Endothelial cell of umbilical vein (primary cell): ENCODE measurements at regions not wholly inside any gene's neighbourhood (a gene's known extent, or its start where the extent isn't known, plus 50 kb on each side); places are given as distances from the start of the nearest gene placed in this dataset.

Experiments
- BruUV-seq: library from RNA; stranded (reverse); fragments of 400-500 nt; replicated peaks from 2 replicates; lab custom pipeline; 2021; lab: Mats Ljungman, UMichigan
- CTCF ChIA-PET: fragments of 300-600, 350-600 bp; sonication (Branson Sonifier 250); formaldehyde crosslinking; loops from one replicate; lab custom pipeline; 2021; ENCODE audit warnings: antibody characterized with exemption, inconsistent platforms; lab: Charles Lee
- POLR2A ChIA-PET: fragments of 300-600, 350-600 bp; sonication (Branson Sonifier 250); formaldehyde crosslinking; loops from one replicate; lab custom pipeline; 2021; ENCODE audit warnings: antibody characterized with exemption, inconsistent platforms; lab: Charles Lee
- DNase-seq: peaks from one replicate; pipeline ENCODE4 v3.0.0-alpha.2; 2011; ENCODE audit warnings: low read depth, low spot score
- FAIRE-seq: peaks from 2 replicates; lab custom pipeline; 2011; peaks lifted over from hg19 to GRCh38; lab: Jason Lieb, UNC
- H2AFZ ChIP-seq: 2 replicates; pipeline ENCODE4 v1.6.0; 2012; ENCODE audit warnings: low read depth, low read length, control low read depth, inconsistent platforms
- H3K27ac ChIP-seq: 2 replicates; pipeline ENCODE4 v1.5.1; 2011; ENCODE audit warnings: low read depth, mild to moderate bottlenecking, control low read depth, low read length, moderate library complexity; ENCODE audit not compliant: insufficient read depth
- H3K27me3 ChIP-seq, 2 experiments: 2 replicates each; pipeline versions ENCODE4 v1.6.0 to v1.6.1; 2011; ENCODE audit warnings: low read length in 2 of 2, mixed read lengths in 1 of 2; ENCODE audit not compliant: control insufficient read depth in 2 of 2, insufficient read depth in 2 of 2
- H3K36me3 ChIP-seq, 2 experiments: 2 replicates in 1 of 2; 3 replicates in 1 of 2; pipeline ENCODE4 v1.5.1; 2011; ENCODE audit warnings: low read length in 2 of 2, mild to moderate bottlenecking in 1 of 2, moderate library complexity in 1 of 2; ENCODE audit not compliant: control insufficient read depth in 2 of 2, insufficient read depth in 2 of 2; ENCODE audit errors: extremely low read depth in 1 of 2
- H3K4me1 ChIP-seq: 3 replicates; pipeline ENCODE4 v1.5.1; 2011; ENCODE audit warnings: mild to moderate bottlenecking, low read length; ENCODE audit not compliant: control insufficient read depth, insufficient read depth; ENCODE audit errors: extremely low read depth
- H3K4me2 ChIP-seq: 2 replicates; pipeline ENCODE4 v1.6.1; 2011; ENCODE audit warnings: low read length, control low read depth, mixed read lengths; ENCODE audit not compliant: insufficient read depth
- H3K4me3 ChIP-seq, 3 experiments: fragments of 200-600 bp in 1 of 3; sonication (generic), shearing (Covaris generic) in 1 of 3; replicated peaks in 1 of 3; 2 replicates each; pipeline ENCODE4 v1.5.1; 2011 to 2016; ENCODE audit warnings: control low read depth in 3 of 3, low read length in 3 of 3, mild to moderate bottlenecking in 2 of 3, inconsistent platforms in 1 of 3, low read depth in 1 of 3, moderate library complexity in 1 of 3; ENCODE audit not compliant: insufficient read depth in 1 of 3
- H3K79me2 ChIP-seq: 2 replicates; pipeline ENCODE4 v1.6.0; 2012; ENCODE audit warnings: low read length, inconsistent platforms; ENCODE audit not compliant: control insufficient read depth, insufficient read depth
- H3K9ac ChIP-seq: replicated peaks from 2 replicates; pipeline ENCODE3; 2011; ENCODE audit warnings: low read length, control low read depth; ENCODE audit not compliant: insufficient read depth; ENCODE audit errors: extremely low read depth
- H3K9me1 ChIP-seq: replicated peaks from 3 replicates; pipeline ENCODE4 v1.6.0; 2011; ENCODE audit warnings: mild to moderate bottlenecking, low read length; ENCODE audit not compliant: control insufficient read depth, insufficient read depth; ENCODE audit errors: extremely low read depth
- H3K9me3 ChIP-seq: replicated peaks from 2 replicates; pipeline ENCODE4 v1.5.1; 2012; ENCODE audit warnings: low read length, inconsistent platforms; ENCODE audit not compliant: control insufficient read depth, insufficient read depth
- H4K20me1 ChIP-seq: replicated peaks from 2 replicates; pipeline ENCODE3; 2011; ENCODE audit warnings: mild to moderate bottlenecking, low read length; ENCODE audit not compliant: control insufficient read depth, insufficient read depth; ENCODE audit errors: extremely low read depth
- CTCF ChIP-seq, 2 donors: IDR thresholded peaks; 1 replicate in 1 of 2; 2 replicates in 1 of 2; pipeline ENCODE4 v1.5.1; 2011; ENCODE audit warnings: low read length in 2 of 2, mild to moderate bottlenecking in 2 of 2, moderate library complexity in 2 of 2, control low read depth in 1 of 2, inconsistent platforms in 1 of 2, low read depth in 1 of 2; ENCODE audit not compliant: insufficient read depth in 1 of 2; ENCODE audit errors: extremely low read depth in 1 of 2
- EZH2 ChIP-seq: IDR thresholded peaks from 2 replicates; pipeline ENCODE4 v1.6.1; 2012; ENCODE audit warnings: borderline replicate concordance, low read depth, mild to moderate bottlenecking, moderate library complexity, low read length, inconsistent platforms; ENCODE audit not compliant: severe bottlenecking
- FOS ChIP-seq: IDR thresholded peaks from 2 replicates; pipeline ENCODE4 v1.6.1; 2011; ENCODE audit warnings: mild to moderate bottlenecking, low read length, moderate library complexity, borderline replicate concordance; ENCODE audit not compliant: insufficient read depth
- GATA2 ChIP-seq: IDR thresholded peaks from 2 replicates; pipeline ENCODE4 v1.7.0; 2011; ENCODE audit warnings: low read depth, mild to moderate bottlenecking, moderate library complexity, mixed read lengths, low read length; ENCODE audit not compliant: insufficient read length, insufficient read depth
- JUN ChIP-seq: IDR thresholded peaks from 2 replicates; pipeline ENCODE4 v1.6.1; 2011; ENCODE audit warnings: borderline replicate concordance, low read depth; ENCODE audit not compliant: insufficient read length, insufficient read depth
- MYC ChIP-seq: IDR thresholded peaks from one replicate; pipeline ENCODE4 v1.6.1; 2011; ENCODE audit warnings: mild to moderate bottlenecking, low read depth, low read length
- POLR2A ChIP-seq: IDR thresholded peaks from 2 replicates; pipeline ENCODE4 v1.6.1; 2012; ENCODE audit warnings: low read depth, mild to moderate bottlenecking, control low read depth, low read length
- POLR2AphosphoS5 ChIP-seq: IDR thresholded peaks from 2 replicates; pipeline ENCODE4 v1.6.1; 2012; ENCODE audit warnings: low read depth, mild to moderate bottlenecking, control low read depth, low read length, moderate library complexity; ENCODE audit not compliant: insufficient read depth
- dilution Hi-C: fragments of 300-500 bp; cut with MboI; formaldehyde crosslinking; loops from one replicate; pipeline ENCODE4 v1.15.0; 2019; ENCODE audit warnings: low sequenced_read_pairs; ENCODE audit not compliant: extremely low pct_ligation_motif_present
- intact Hi-C: fragments of 100-400 bp; cut with micrococcal nuclease; formaldehyde crosslinking; loops from one replicate; pipeline ENCODE4 v1.10.0; 2022
- TF ChIP-seq, protein P1 (sequence below): IDR thresholded peaks from 2 replicates; pipeline ENCODE4 v1.6.1; 2011; ENCODE audit not compliant: insufficient read depth, insufficient read length

- no peak for TF ChIP-seq GATA2
- TF ChIP-seq CTCF (IDR thresholded peaks at IDR 0.05; ENCODE audit: extremely low read depth in 1 of 2, insufficient read depth in 1 of 2, low read depth in 1 of 2, low read length in 2 of 2) = no peak
- TF ChIP-seq EZH2 = no peak
- TF ChIP-seq MYC = no peak
- no peak for TF ChIP-seq FOS
- no peak for TF ChIP-seq POLR2A
- TF ChIP-seq POLR2AphosphoS5 = no peak
- TF ChIP-seq, protein P1, sequence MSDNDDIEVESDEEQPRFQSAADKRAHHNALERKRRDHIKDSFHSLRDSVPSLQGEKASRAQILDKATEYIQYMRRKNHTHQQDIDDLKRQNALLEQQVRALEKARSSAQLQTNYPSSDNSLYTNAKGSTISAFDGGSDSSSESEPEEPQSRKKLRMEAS = no peak
- TF ChIP-seq JUN = no peak
- ChIA-PET CTCF (interaction anchor here (0.9 to 2.1 kb wide), 2 partner anchors 9 to 116 kb away, joined by 3 to 7 read pairs; no protein-coding TSS in a partner anchor), POLR2A (no interaction called here)
- H3K27me3 ChIP-seq = peaks cover 7% of the 10 kb centered on the region in 2 experiments
- no peak for FAIRE-seq
- no peak overlapping the region for H3K9ac ChIP-seq
- no peak overlapping the region for H2AFZ ChIP-seq
- no peak for DNase-seq
- H3K9me3 ChIP-seq = no peaks in the 10 kb centered on the region
- H4K20me1 ChIP-seq = no peaks in the 10 kb centered on the region
- no peaks in the 10 kb centered on the region for H3K36me3 ChIP-seq
- no peaks in the 10 kb centered on the region for H3K79me2 ChIP-seq
- H3K4me1 ChIP-seq = no peaks in the 10 kb centered on the region
- H3K9me1 ChIP-seq = no peaks in the 10 kb centered on the region
- dilution Hi-C loops (no loop called here), intact Hi-C loops (no loop called here)
- H3K4me2 ChIP-seq = no peak overlapping the region
- H3K27ac ChIP-seq = no peak overlapping the region
- no peak overlapping the region for H3K4me3 ChIP-seq
- no TSS peak for BruUV-seq
Observed at GRCh38 chr1:88296642-88297041, 387.4 kb upstream of the PKN2 start.
